ENCODE measurements at regions not wholly inside any gene's neighbourhood (a gene's known extent, or its start where the extent isn't known, plus 50 kb on each side); places are given as distances from the start of the nearest gene placed in this dataset.

DNA sequence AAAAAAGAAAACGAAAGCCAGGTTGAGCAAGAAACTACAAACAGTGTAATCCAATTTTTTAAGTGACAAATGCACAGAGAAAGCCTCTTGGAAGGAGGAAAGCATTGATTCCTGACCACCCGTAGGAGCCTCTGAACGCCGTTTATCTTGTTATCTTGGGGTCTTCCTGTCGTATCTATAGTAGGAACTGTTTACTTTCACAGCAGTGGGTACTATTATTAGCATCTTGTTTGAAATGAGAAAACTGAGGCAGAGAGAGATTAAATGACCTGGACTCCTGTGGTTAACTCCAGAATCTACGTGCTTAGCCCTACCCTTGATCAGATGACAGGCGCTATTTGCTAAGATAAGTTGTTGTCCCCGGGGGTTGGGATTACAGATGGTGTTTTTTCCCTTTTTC lies 196.7 kb upstream of the FOXF1 start:
- Mint-ChIP-seq H3K9me3 (no peaks in the 10 kb centered on the region), H3K27ac (no peak overlapping the region), H3K4me1 (no peaks in the 10 kb centered on the region), H3K27me3 (ENCODE audit: low read depth) (peaks cover 41% of the 10 kb centered on the region), H3K36me3 (no peaks in the 10 kb centered on the region), H3K4me3 (no peak overlapping the region)
- DNase-seq (ENCODE audit: low spot score in 2 of 2, unreplicated experiment in 2 of 2), result no peak
- TF ChIP-seq, protein P1, sequence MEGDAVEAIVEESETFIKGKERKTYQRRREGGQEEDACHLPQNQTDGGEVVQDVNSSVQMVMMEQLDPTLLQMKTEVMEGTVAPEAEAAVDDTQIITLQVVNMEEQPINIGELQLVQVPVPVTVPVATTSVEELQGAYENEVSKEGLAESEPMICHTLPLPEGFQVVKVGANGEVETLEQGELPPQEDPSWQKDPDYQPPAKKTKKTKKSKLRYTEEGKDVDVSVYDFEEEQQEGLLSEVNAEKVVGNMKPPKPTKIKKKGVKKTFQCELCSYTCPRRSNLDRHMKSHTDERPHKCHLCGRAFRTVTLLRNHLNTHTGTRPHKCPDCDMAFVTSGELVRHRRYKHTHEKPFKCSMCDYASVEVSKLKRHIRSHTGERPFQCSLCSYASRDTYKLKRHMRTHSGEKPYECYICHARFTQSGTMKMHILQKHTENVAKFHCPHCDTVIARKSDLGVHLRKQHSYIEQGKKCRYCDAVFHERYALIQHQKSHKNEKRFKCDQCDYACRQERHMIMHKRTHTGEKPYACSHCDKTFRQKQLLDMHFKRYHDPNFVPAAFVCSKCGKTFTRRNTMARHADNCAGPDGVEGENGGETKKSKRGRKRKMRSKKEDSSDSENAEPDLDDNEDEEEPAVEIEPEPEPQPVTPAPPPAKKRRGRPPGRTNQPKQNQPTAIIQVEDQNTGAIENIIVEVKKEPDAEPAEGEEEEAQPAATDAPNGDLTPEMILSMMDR (IDR thresholded peaks at IDR 0.05; ENCODE audit: unreplicated experiment), result no peak

GRCh38 chr16:86314402-86315025 lies 195.8 kb upstream of the FOXF1 start:
- H3K4me3 Mint-ChIP-seq, result no peak overlapping the region
- H3K9me3 Mint-ChIP-seq, result no peaks in the 10 kb centered on the region
- H3K27me3 Mint-ChIP-seq (ENCODE audit: low read depth), result peaks cover 43% of the 10 kb centered on the region
- H3K27ac Mint-ChIP-seq, result no peak overlapping the region
- no peak for DNase-seq (ENCODE audit: low spot score in 2 of 2, unreplicated experiment in 2 of 2)
- no peaks in the 10 kb centered on the region for H3K36me3 Mint-ChIP-seq
- TF ChIP-seq, protein P1 (IDR thresholded peaks at IDR 0.05; ENCODE audit: unreplicated experiment), result no peak
- H3K4me1 Mint-ChIP-seq, result no peaks in the 10 kb centered on the region

- no peaks in the 10 kb centered on the region for H3K9me3 Mint-ChIP-seq
- no peaks in the 10 kb centered on the region for H3K36me3 Mint-ChIP-seq
- no peak for DNase-seq (ENCODE audit: low spot score in 2 of 2, unreplicated experiment in 2 of 2)
- TF ChIP-seq, protein P1 (IDR thresholded peaks at IDR 0.05; ENCODE audit: unreplicated experiment), result no peak
- no peak overlapping the region for H3K4me3 Mint-ChIP-seq
- H3K4me1 Mint-ChIP-seq, result no peaks in the 10 kb centered on the region
- no peak overlapping the region for H3K27ac Mint-ChIP-seq
- peaks cover 47% of the 10 kb centered on the region for H3K27me3 Mint-ChIP-seq (ENCODE audit: low read depth)
Measured at GRCh38 chr16:86316967-86317812, 193.1 kb upstream of the FOXF1 start.

- Mint-ChIP-seq H3K4me3 (no peak overlapping the region), H3K9me3 (no peaks in the 10 kb centered on the region), H3K4me1 (no peaks in the 10 kb centered on the region), H3K36me3 (no peaks in the 10 kb centered on the region), H3K27me3 (ENCODE audit: low read depth) (peaks cover 48% of the 10 kb centered on the region), H3K27ac (no peak overlapping the region)
- DNase-seq (ENCODE audit: low spot score in 2 of 2, unreplicated experiment in 2 of 2), result no peak
- TF ChIP-seq, protein P1 (IDR thresholded peaks at IDR 0.05; ENCODE audit: unreplicated experiment), result no peak
Measured at GRCh38 chr16:86317813-86318650, 192.3 kb upstream of the FOXF1 start.

- H3K27me3 Mint-ChIP-seq (ENCODE audit: low read depth), result peaks cover 46% of the 10 kb centered on the region
- TF ChIP-seq, protein P1 (IDR thresholded peaks at IDR 0.05; ENCODE audit: unreplicated experiment), result no peak
- no peak overlapping the region for H3K27ac Mint-ChIP-seq
- no peaks in the 10 kb centered on the region for H3K9me3 Mint-ChIP-seq
- no peak overlapping the region for H3K4me3 Mint-ChIP-seq
- no peaks in the 10 kb centered on the region for H3K36me3 Mint-ChIP-seq
- no peaks in the 10 kb centered on the region for H3K4me1 Mint-ChIP-seq
- DNase-seq (ENCODE audit: low spot score in 2 of 2, unreplicated experiment in 2 of 2), result no peak
Measured at GRCh38 chr16:86319585-86320236, 190.6 kb upstream of the FOXF1 start.

All from mesothelial cell of epicardium (in vitro differentiated cells).